Neural progenitor cell (in vitro differentiated cells): ENCODE measurements at regions not wholly inside any gene's neighbourhood (a gene's known extent, or its start where the extent isn't known, plus 50 kb on each side); places are given as distances from the start of the nearest gene placed in this dataset.
"Not testable (repeated sequence)": the region's sequence is repeated elsewhere in the genome, so short reads cannot be mapped to it uniquely, and the experiment has no call there.

Source experiments
- DNase-seq: peaks from one replicate; pipeline ENCODE4 v3.0.0-alpha.2; 2016; ENCODE audit warnings: low spot score
- H2AFZ ChIP-seq: fragments of 200-600 bp; sonication (generic); replicated peaks from 2 replicates; pipeline ENCODE4 v1.6.1; 2016; ENCODE audit warnings: antibody characterized with exemption
- H3F3A ChIP-seq: fragments of 200-600 bp; sonication (generic); 2 replicates; pipeline ENCODE4 v1.6.1; 2016; ENCODE audit warnings: antibody characterized with exemption, low read depth
- H3K27ac ChIP-seq: fragments of 200-600 bp; sonication (generic); 2 replicates; pipeline ENCODE4 v1.5.1; 2016; ENCODE audit warnings: mild to moderate bottlenecking
- H3K27me3 ChIP-seq: fragments of 200-600 bp; sonication (generic); 2 replicates; pipeline ENCODE4 v1.6.1; 2016; ENCODE audit warnings: mild to moderate bottlenecking, moderate library complexity
- H3K36me3 ChIP-seq: fragments of 200-600 bp; sonication (generic); 2 replicates; pipeline ENCODE4 v1.5.1; 2016
- H3K4me1 ChIP-seq: fragments of 200-600 bp; sonication (generic); 2 replicates; pipeline ENCODE4 v1.6.1; 2016; ENCODE audit warnings: mixed run types
- H3K4me2 ChIP-seq: fragments of 200-600 bp; sonication (generic); 2 replicates; pipeline ENCODE4 v1.6.1; 2016
- H3K4me3 ChIP-seq: fragments of 200-600 bp; sonication (generic); 2 replicates; pipeline ENCODE4 v1.5.1; 2016
- H3K79me2 ChIP-seq: fragments of 200-600 bp; sonication (generic); 2 replicates; pipeline ENCODE4 v1.6.1; 2016; ENCODE audit warnings: low read depth
- H3K9ac ChIP-seq: fragments of 200-600 bp; sonication (generic); 2 replicates; pipeline ENCODE4 v1.6.1; 2016
- H3K9me3 ChIP-seq: fragments of 200-600 bp; sonication (generic); 2 replicates; pipeline ENCODE4 v1.5.1; 2016; ENCODE audit warnings: low read depth
- H4K20me1 ChIP-seq: fragments of 200-600 bp; sonication (generic); 2 replicates; pipeline ENCODE4 v1.6.1; 2016; ENCODE audit warnings: low read depth
- H3K27ac Mint-ChIP-seq: 3 replicates; pipeline ENCODE4 v1.8.0; 2021; ENCODE audit warnings: mixed read lengths
- H3K27me3 Mint-ChIP-seq: 2 replicates; pipeline ENCODE4 v1.8.0; 2022; ENCODE audit warnings: low read depth, mild to moderate bottlenecking, inconsistent platforms, moderate library complexity, mixed read lengths; ENCODE audit not compliant: insufficient read depth
- H3K36me3 Mint-ChIP-seq: 3 replicates; pipeline ENCODE4 v1.8.0; 2021; ENCODE audit warnings: mixed read lengths
- H3K4me1 Mint-ChIP-seq: 3 replicates; pipeline ENCODE4 v1.8.0; 2021; ENCODE audit warnings: mixed read lengths
- H3K4me3 Mint-ChIP-seq: 3 replicates; pipeline ENCODE4 v1.8.0; 2021; ENCODE audit warnings: mild to moderate bottlenecking, moderate library complexity, mixed read lengths
- H3K9me3 Mint-ChIP-seq: 3 replicates; pipeline ENCODE4 v1.8.0; 2020; ENCODE audit warnings: mixed read lengths
- EZH2 ChIP-seq: fragments of 200-600 bp; sonication (generic); IDR thresholded peaks from 2 replicates; pipeline ENCODE4 v1.6.1; 2017; ENCODE audit warnings: antibody characterized with exemption, mild to moderate bottlenecking, moderate library complexity
- EZH2phosphoT487 ChIP-seq: fragments of 200-600 bp; sonication (generic); IDR thresholded peaks from 2 replicates; pipeline ENCODE4 v1.6.1; 2017; ENCODE audit warnings: antibody characterized with exemption
- TF ChIP-seq, protein P1 (sequence below): fragments of 200-600 bp; sonication (generic); IDR thresholded peaks from 2 replicates; pipeline ENCODE4 v1.5.1; 2017; ENCODE audit warnings: antibody characterized with exemption, mild to moderate bottlenecking

DNA sequence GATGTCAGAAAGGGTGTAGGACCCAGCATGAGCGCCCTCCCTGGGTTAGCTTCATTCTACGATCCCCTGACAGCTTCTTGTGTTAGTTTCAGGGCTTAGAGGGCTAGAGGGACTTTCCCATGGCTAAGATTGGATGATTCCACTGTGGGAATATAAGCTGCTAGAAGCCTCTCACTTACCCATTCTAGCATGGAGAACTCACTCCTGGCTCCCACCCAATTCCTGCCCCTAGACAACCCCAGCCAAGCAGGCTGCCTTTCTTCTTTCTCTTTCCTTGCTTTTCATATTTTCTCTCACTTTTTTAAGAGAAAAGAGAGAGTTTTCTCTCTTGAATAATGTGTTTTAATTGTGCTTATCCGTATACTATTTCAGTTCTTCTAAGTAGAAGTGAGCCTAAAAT is 335.1 kb upstream of the CNTN6 start:
- no peak for DNase-seq
- Histone ChIP-seq H3K27me3 (no peaks in the 10 kb centered on the region), H3K79me2 (no peaks in the 10 kb centered on the region), H3K4me1 (no peaks in the 10 kb centered on the region), H3F3A (no peaks in the 10 kb centered on the region), H3K9ac (no peak overlapping the region), H3K4me2 (no peak overlapping the region), H3K27ac (no peak overlapping the region), H3K4me3 (no peak overlapping the region), H3K9me3 (no peaks in the 10 kb centered on the region), H3K36me3 (no peaks in the 10 kb centered on the region), H2AFZ (no peak overlapping the region), H4K20me1 (no peaks in the 10 kb centered on the region)
- Mint-ChIP-seq H3K27ac (no peak overlapping the region), H3K9me3 (peaks cover 5% of the 10 kb centered on the region), H3K27me3 (no peaks in the 10 kb centered on the region), H3K36me3 (no peaks in the 10 kb centered on the region), H3K4me3 (no peak overlapping the region), H3K4me1 (no peaks in the 10 kb centered on the region)
- TF ChIP-seq, protein P1, sequence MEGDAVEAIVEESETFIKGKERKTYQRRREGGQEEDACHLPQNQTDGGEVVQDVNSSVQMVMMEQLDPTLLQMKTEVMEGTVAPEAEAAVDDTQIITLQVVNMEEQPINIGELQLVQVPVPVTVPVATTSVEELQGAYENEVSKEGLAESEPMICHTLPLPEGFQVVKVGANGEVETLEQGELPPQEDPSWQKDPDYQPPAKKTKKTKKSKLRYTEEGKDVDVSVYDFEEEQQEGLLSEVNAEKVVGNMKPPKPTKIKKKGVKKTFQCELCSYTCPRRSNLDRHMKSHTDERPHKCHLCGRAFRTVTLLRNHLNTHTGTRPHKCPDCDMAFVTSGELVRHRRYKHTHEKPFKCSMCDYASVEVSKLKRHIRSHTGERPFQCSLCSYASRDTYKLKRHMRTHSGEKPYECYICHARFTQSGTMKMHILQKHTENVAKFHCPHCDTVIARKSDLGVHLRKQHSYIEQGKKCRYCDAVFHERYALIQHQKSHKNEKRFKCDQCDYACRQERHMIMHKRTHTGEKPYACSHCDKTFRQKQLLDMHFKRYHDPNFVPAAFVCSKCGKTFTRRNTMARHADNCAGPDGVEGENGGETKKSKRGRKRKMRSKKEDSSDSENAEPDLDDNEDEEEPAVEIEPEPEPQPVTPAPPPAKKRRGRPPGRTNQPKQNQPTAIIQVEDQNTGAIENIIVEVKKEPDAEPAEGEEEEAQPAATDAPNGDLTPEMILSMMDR: no peak
- no peak for TF ChIP-seq EZH2phosphoT487

- H2AFZ ChIP-seq: no peak overlapping the region
- no peaks in the 10 kb centered on the region for H3K9me3 Mint-ChIP-seq
- H3K27ac Mint-ChIP-seq: no peak overlapping the region
- no peaks in the 10 kb centered on the region for H3K27me3 Mint-ChIP-seq
- H3K9ac ChIP-seq: no peak overlapping the region
- H3K27ac ChIP-seq: no peak overlapping the region
- no peak overlapping the region for H3K4me2 ChIP-seq
- DNase-seq: no peak
- H3K4me3 ChIP-seq: no peak overlapping the region
- H3F3A ChIP-seq: no peaks in the 10 kb centered on the region
- no peaks in the 10 kb centered on the region for H3K36me3 ChIP-seq
- no peaks in the 10 kb centered on the region for H3K36me3 Mint-ChIP-seq
- no peaks in the 10 kb centered on the region for H3K9me3 ChIP-seq
- H3K4me1 Mint-ChIP-seq: no peaks in the 10 kb centered on the region
- TF ChIP-seq, protein P1: no peak
- TF ChIP-seq EZH2: no peak
- no peaks in the 10 kb centered on the region for H3K4me1 ChIP-seq
- no peaks in the 10 kb centered on the region for H4K20me1 ChIP-seq
- no peaks in the 10 kb centered on the region for H3K79me2 ChIP-seq
- H3K27me3 ChIP-seq: no peaks in the 10 kb centered on the region
- no peak overlapping the region for H3K4me3 Mint-ChIP-seq
Observed at GRCh38 chr3:759106-759505, 333.7 kb upstream of the CNTN6 start.

- not testable (repeated sequence) for H3K36me3 ChIP-seq, H3K27ac Mint-ChIP-seq, H3K36me3 Mint-ChIP-seq, H2AFZ ChIP-seq, H3K9me3 ChIP-seq, H4K20me1 ChIP-seq, H3K27ac ChIP-seq, H3K4me1 ChIP-seq, H3K4me3 ChIP-seq, H3F3A ChIP-seq, H3K9me3 Mint-ChIP-seq, H3K27me3 Mint-ChIP-seq, H3K4me1 Mint-ChIP-seq, H3K9ac ChIP-seq, H3K4me2 ChIP-seq, H3K4me3 Mint-ChIP-seq, DNase-seq, H3K79me2 ChIP-seq, H3K27me3 ChIP-seq
Observed at GRCh38 chr3:773433-773832, 319.4 kb upstream of the CNTN6 start.

DNA sequence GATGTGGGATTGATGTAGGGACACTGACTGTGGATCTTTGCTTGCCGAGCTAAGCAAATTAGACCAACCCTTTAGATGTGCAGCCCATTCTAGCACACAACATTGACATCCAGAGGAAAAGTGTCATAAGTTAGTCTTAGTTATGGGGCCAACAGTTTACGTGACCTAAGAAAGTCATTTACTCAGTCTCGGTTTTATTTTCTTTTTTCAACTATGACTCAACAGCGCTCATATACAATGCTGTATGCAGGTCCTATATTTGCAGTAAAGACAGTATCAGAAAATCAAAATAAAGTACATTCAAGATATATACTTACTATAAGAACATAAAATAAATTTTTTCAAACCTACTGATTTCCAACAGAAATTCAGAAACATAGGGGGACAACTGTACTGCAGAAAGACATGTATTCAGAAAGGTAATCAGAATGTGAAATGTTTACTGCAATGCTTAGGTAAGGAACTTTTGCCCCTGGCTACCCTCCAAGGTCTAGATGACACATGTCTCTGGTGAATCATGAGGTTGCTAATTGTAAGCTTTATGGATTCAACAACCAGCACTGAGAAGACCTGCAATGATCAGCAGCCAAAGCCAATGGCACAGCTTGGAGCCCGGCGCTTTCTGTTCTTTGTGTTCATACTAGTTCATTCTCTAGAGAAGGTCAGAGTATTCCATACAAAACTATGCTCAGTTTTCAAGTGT is 317.5 kb upstream of the CNTN6 start:
- Histone ChIP-seq H3F3A (no peaks in the 10 kb centered on the region), H3K79me2 (no peaks in the 10 kb centered on the region), H3K27me3 (no peaks in the 10 kb centered on the region), H3K4me2 (no peak overlapping the region), H3K4me1 (no peaks in the 10 kb centered on the region), H3K36me3 (no peaks in the 10 kb centered on the region), H3K9me3 (no peaks in the 10 kb centered on the region), H3K27ac (no peak overlapping the region), H4K20me1 (no peaks in the 10 kb centered on the region), H3K4me3 (no peak overlapping the region), H2AFZ (no peak overlapping the region), H3K9ac (no peak overlapping the region)
- no peaks in the 10 kb centered on the region for H3K9me3 Mint-ChIP-seq
- H3K4me3 Mint-ChIP-seq: no peak overlapping the region
- H3K27me3 Mint-ChIP-seq: peaks cover 2% of the 10 kb centered on the region
- no peaks in the 10 kb centered on the region for H3K4me1 Mint-ChIP-seq
- DNase-seq: no peak
- TF ChIP-seq EZH2 (no peak), EZH2phosphoT487 (no peak)
- TF ChIP-seq, protein P1: no peak
- H3K36me3 Mint-ChIP-seq: no peaks in the 10 kb centered on the region
- H3K27ac Mint-ChIP-seq: no peak overlapping the region
